ENCODE measurements at regions not wholly inside any gene's neighbourhood (a gene's known extent, or its start where the extent isn't known, plus 50 kb on each side); places are given as distances from the start of the nearest gene placed in this dataset.

DNA sequence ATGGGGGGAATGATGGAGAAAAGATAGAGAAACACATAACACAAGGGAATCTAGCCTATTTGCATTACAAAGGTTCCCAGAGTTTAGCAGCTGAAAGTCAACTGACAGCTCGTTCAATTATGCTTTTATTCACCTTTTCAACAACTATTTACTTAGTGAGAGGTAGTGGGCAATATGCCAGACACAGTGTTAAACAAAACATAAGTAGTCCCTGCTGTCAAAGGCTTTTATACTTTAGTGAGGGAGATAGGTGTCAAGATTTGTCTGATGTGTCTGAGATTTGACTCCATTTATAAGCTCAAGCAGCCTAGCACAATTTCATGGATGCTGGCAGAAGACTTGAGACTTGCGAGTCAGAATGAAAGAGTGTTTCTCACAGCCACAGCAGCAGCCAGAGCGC lies 549.0 kb upstream of the VSTM2A start:
- no peaks in the 10 kb centered on the region for H3K4me1 ChIP-seq
- H3K27ac ChIP-seq: no peak overlapping the region
- no peaks in the 10 kb centered on the region for H3K36me3 ChIP-seq
- 43 to 60% (median 45%) methylated on average over 3 of the region's 3 CpGs for WGBS, 5 donors
- DNase-seq: peak in 1 of 2 donors; percentile 17
- TF ChIP-seq POLR2A (IDR thresholded peaks at IDR 0.05) (no peak), EP300 (IDR thresholded peaks at IDR 0.05) (no peak), POLR2AphosphoS5 (IDR thresholded peaks at IDR 0.05) (no peak)
- TF ChIP-seq, protein P1, sequence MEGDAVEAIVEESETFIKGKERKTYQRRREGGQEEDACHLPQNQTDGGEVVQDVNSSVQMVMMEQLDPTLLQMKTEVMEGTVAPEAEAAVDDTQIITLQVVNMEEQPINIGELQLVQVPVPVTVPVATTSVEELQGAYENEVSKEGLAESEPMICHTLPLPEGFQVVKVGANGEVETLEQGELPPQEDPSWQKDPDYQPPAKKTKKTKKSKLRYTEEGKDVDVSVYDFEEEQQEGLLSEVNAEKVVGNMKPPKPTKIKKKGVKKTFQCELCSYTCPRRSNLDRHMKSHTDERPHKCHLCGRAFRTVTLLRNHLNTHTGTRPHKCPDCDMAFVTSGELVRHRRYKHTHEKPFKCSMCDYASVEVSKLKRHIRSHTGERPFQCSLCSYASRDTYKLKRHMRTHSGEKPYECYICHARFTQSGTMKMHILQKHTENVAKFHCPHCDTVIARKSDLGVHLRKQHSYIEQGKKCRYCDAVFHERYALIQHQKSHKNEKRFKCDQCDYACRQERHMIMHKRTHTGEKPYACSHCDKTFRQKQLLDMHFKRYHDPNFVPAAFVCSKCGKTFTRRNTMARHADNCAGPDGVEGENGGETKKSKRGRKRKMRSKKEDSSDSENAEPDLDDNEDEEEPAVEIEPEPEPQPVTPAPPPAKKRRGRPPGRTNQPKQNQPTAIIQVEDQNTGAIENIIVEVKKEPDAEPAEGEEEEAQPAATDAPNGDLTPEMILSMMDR (IDR thresholded peaks at IDR 0.05): no peak
- H3K4me3 ChIP-seq: no peak overlapping the region
- intact Hi-C loops (cut with DNase I; ENCODE audit: low total_unique reads): no loop called here
- no peaks in the 10 kb centered on the region for H3K27me3 ChIP-seq
- peaks cover 0 to 15% (median 0%) of the 10 kb centered on the region in 4 donors for H3K9me3 ChIP-seq

DNA sequence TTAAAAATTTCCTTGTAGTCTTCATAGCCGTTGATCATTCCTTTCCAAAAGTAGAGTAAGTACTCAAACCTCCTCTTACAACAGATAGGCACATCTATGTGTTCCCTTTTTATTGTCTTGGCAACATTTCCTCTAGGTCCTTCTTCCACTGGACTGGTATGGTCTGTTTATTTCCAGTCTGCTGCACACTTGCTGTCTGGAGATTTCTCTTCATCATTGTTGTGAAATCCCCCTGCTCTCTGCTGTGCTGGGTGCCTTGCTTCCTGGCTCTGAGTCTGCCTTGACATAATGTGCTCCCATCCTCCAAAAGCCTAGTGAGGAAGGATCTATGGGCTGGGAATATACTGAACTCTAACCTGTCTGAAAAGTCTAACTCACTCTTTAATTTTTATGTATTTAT lies 545.3 kb upstream of the VSTM2A start:
- no peak for TF ChIP-seq EP300 (IDR thresholded peaks at IDR 0.05)
- TF ChIP-seq, protein P1 (IDR thresholded peaks at IDR 0.05): no peak
- no peak for TF ChIP-seq POLR2AphosphoS5 (IDR thresholded peaks at IDR 0.05)
- TF ChIP-seq POLR2A (IDR thresholded peaks at IDR 0.05): no peak
- peaks cover 0 to 10% (median 0%) of the 10 kb centered on the region in 4 donors for H3K9me3 ChIP-seq
- intact Hi-C loops (cut with DNase I; ENCODE audit: low total_unique reads): no loop called here
- no peaks in the 10 kb centered on the region for H3K27me3 ChIP-seq
- no peaks in the 10 kb centered on the region for H3K4me1 ChIP-seq
- DNase-seq: no peak
- no peak overlapping the region for H3K27ac ChIP-seq
- H3K36me3 ChIP-seq: no peaks in the 10 kb centered on the region
- no peak overlapping the region for H3K4me3 ChIP-seq
- 65 to 83% (median 72%) methylated on average over 1 of the region's 1 CpG for WGBS, 5 donors

DNA sequence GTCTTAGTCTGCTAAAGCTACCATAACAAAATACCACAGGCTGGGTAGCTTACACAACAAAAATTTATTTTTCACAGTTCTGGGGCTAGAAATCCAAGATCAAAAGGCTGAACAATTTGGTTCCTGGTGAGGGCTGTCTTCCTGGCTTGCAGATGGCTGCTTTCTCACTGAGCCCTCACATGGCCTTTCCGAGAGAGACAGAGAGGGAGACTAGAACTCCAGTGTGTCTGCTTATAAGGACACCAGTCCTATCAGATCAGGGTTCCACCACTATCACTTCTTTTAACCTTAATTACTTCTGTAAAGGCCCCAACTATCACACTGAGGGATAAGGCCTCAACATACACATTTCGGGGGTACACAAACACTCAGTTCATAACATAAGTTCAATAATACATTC lies 527.4 kb upstream of the VSTM2A start:
- peaks cover 0 to 13% (median 3%) of the 10 kb centered on the region in 4 donors for H3K9me3 ChIP-seq
- H3K4me1 ChIP-seq: no peaks in the 10 kb centered on the region
- no peak overlapping the region for H3K27ac ChIP-seq
- no peaks in the 10 kb centered on the region for H3K27me3 ChIP-seq
- no peaks in the 10 kb centered on the region for H3K36me3 ChIP-seq
- H3K4me3 ChIP-seq: no peak overlapping the region
- TF ChIP-seq, protein P1 (IDR thresholded peaks at IDR 0.05): no peak
- TF ChIP-seq POLR2AphosphoS5 (IDR thresholded peaks at IDR 0.05): no peak
- no peak for TF ChIP-seq EP300 (IDR thresholded peaks at IDR 0.05)
- no peak for TF ChIP-seq POLR2A (IDR thresholded peaks at IDR 0.05)
- WGBS, 5 donors: 67 to 80% (median 72%) methylated on average over 2 of the region's 2 CpGs
- DNase-seq: no peak
- intact Hi-C loops (cut with DNase I; ENCODE audit: low total_unique reads): no loop called here

DNA sequence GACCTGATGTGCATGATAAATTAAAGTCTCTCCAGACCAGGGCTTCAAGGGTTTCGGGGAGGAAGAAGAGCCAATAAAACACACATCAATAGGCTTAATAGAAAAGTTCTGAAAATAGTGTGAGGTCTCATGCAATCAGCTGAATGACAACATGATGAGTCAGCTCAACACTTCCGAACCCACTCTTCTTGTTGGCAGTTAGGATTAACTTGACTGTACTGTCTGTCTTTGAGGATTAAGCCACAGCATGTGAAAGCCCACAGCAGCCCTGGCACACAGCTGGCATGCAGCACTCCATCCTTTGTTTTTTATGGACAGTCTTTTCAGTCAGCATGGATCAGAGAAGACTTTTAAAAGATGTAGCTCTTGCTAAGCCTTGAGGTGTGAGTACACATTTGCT lies 526.9 kb upstream of the VSTM2A start:
- no peak for DNase-seq
- intact Hi-C loops (cut with DNase I; ENCODE audit: low total_unique reads): no loop called here
- Histone ChIP-seq H3K36me3 (no peaks in the 10 kb centered on the region), H3K4me3 (no peak overlapping the region), H3K4me1 (no peaks in the 10 kb centered on the region), H3K27me3 (no peaks in the 10 kb centered on the region), H3K9me3 (peaks cover 0 to 13% (median 4%) of the 10 kb centered on the region in 4 donors), H3K27ac (no peak overlapping the region)
- WGBS, 5 donors: 64 to 73% (median 70%) methylated on average over 2 of the region's 2 CpGs
- TF ChIP-seq POLR2A (IDR thresholded peaks at IDR 0.05) (no peak), POLR2AphosphoS5 (IDR thresholded peaks at IDR 0.05) (no peak)

DNA sequence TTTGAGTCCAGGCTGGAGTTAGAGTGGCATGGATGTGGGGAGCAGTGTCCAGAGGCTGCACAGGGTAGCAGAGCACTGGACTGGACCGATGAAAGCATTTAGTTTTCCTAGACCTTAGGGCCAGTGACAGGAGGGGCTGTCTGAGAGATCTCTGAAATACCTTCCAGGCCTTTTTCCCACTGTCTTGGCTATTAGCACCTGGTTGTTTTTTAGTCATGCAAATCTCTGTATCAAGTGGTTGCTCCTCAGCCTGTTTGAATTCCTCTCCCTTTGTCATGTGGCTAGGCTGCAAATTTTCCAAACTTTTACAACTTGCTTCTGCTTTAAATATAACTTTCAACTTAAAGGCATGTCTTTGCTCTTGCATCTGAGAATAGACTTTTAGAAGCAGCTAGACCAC lies 504.3 kb upstream of the VSTM2A start:
- intact Hi-C loops (cut with DNase I; ENCODE audit: low total_unique reads): no loop called here
- H3K9me3 ChIP-seq: peaks cover 0 to 20% (median 12%) of the 10 kb centered on the region in 4 donors
- no peaks in the 10 kb centered on the region for H3K36me3 ChIP-seq
- H3K4me3 ChIP-seq: no peak overlapping the region
- WGBS, 5 donors: 59 to 89% (median 70%) methylated on average over 1 of the region's 1 CpG
- no peak overlapping the region for H3K27ac ChIP-seq
- DNase-seq: no peak
- TF ChIP-seq POLR2AphosphoS5 (IDR thresholded peaks at IDR 0.05) (no peak), POLR2A (IDR thresholded peaks at IDR 0.05) (no peak), EP300 (IDR thresholded peaks at IDR 0.05) (no peak)
- TF ChIP-seq, protein P1 (IDR thresholded peaks at IDR 0.05): no peak
- no peaks in the 10 kb centered on the region for H3K4me1 ChIP-seq
- no peaks in the 10 kb centered on the region for H3K27me3 ChIP-seq
